Mesenchymal stem cell (in vitro differentiated cells and primary cell): ENCODE measurements at regions not wholly inside any gene's neighbourhood (a gene's known extent, or its start where the extent isn't known, plus 50 kb on each side); places are given as distances from the start of the nearest gene placed in this dataset.
"Not testable (repeated sequence)": the region's sequence is repeated elsewhere in the genome, so short reads cannot be mapped to it uniquely, and the experiment has no call there.

Experiments used
- DNase-seq: peaks from one replicate; pipeline ENCODE4 v3.0.0-alpha.2; 2013
- H2AFZ ChIP-seq: one replicate; pipeline ENCODE4 v1.6.1; 2013; ENCODE audit warnings: low read depth, mild to moderate bottlenecking, control low read depth, inconsistent platforms, low read length, moderate library complexity
- H2AK5ac ChIP-seq: 2 replicates; pipeline ENCODE4 v1.6.1; 2013; ENCODE audit warnings: low read length, moderate library complexity, mild to moderate bottlenecking, inconsistent platforms; ENCODE audit not compliant: severe bottlenecking
- H2BK120ac ChIP-seq: one replicate; pipeline ENCODE4 v1.6.1; 2013; ENCODE audit warnings: low read depth, mild to moderate bottlenecking, inconsistent platforms, low read length, moderate library complexity
- H2BK12ac ChIP-seq, 2 experiments: one replicate each; pipeline ENCODE4 v1.6.1; 2013; ENCODE audit warnings: inconsistent platforms in 2 of 2, low read length in 2 of 2, mild to moderate bottlenecking in 2 of 2, moderate library complexity in 2 of 2, control low read depth in 1 of 2
- H2BK15ac ChIP-seq: one replicate; pipeline ENCODE4 v1.6.1; 2013; ENCODE audit warnings: mild to moderate bottlenecking, low read depth, inconsistent platforms; ENCODE audit not compliant: poor library complexity, severe bottlenecking
- H2BK5ac ChIP-seq: 2 replicates; pipeline ENCODE4 v1.6.1; 2013; ENCODE audit warnings: low read depth, mild to moderate bottlenecking, low read length, control low read depth, inconsistent platforms; ENCODE audit not compliant: poor library complexity, severe bottlenecking
- H3K14ac ChIP-seq, 2 experiments: one replicate each; pipeline ENCODE4 v1.6.1; 2013; ENCODE audit warnings: inconsistent platforms in 2 of 2, low read length in 2 of 2, control low read depth in 1 of 2, mild to moderate bottlenecking in 1 of 2, moderate library complexity in 1 of 2
- H3K18ac ChIP-seq, 2 experiments: one replicate each; pipeline ENCODE4 v1.6.1; 2013; ENCODE audit warnings: inconsistent platforms in 2 of 2, low read length in 2 of 2, control low read depth in 1 of 2, low read depth in 1 of 2, mild to moderate bottlenecking in 1 of 2
- H3K23ac ChIP-seq, 2 experiments: one replicate each; pipeline ENCODE4 v1.6.1; 2013; ENCODE audit warnings: inconsistent platforms in 2 of 2, low read length in 2 of 2, mild to moderate bottlenecking in 2 of 2, moderate library complexity in 2 of 2, control low read depth in 1 of 2
- H3K27ac ChIP-seq: 2 replicates; pipeline ENCODE4 v1.5.1; 2013; ENCODE audit warnings: mild to moderate bottlenecking, moderate library complexity, low read length, control low read depth, inconsistent platforms; ENCODE audit not compliant: poor library complexity, severe bottlenecking
- H3K27me3 ChIP-seq, 2 experiments: 2 replicates each; pipeline versions ENCODE4 v1.6.1 to v1.7.0; 2013; ENCODE audit warnings: low read length in 2 of 2, mild to moderate bottlenecking in 2 of 2, moderate library complexity in 2 of 2, control low read depth in 1 of 2, inconsistent platforms in 1 of 2; ENCODE audit not compliant: control insufficient read depth in 1 of 2, insufficient read depth in 1 of 2
- H3K36me3 ChIP-seq, 2 experiments: 2 replicates each; pipeline versions ENCODE4 v1.6.1 to v1.7.0; 2013; ENCODE audit warnings: low read length in 2 of 2, control low read depth in 1 of 2, inconsistent platforms in 1 of 2, low read depth in 1 of 2, mild to moderate bottlenecking in 1 of 2; ENCODE audit not compliant: insufficient read depth in 2 of 2, control insufficient read depth in 1 of 2
- H3K4ac ChIP-seq, 2 experiments: one replicate each; pipeline ENCODE4 v1.6.1; 2013; ENCODE audit warnings: inconsistent platforms in 2 of 2, low read length in 2 of 2, mild to moderate bottlenecking in 2 of 2, moderate library complexity in 2 of 2, control low read depth in 1 of 2, low read depth in 1 of 2
- H3K4me1 ChIP-seq: 2 replicates; pipeline ENCODE4 v1.6.1; 2013; ENCODE audit warnings: low read depth, low read length, control low read depth; ENCODE audit not compliant: control insufficient read depth, insufficient read depth
- H3K4me2 ChIP-seq: 2 replicates; pipeline ENCODE4 v1.6.1; 2013; ENCODE audit warnings: low read length, mild to moderate bottlenecking, inconsistent platforms; ENCODE audit not compliant: poor library complexity, severe bottlenecking
- H3K4me3 ChIP-seq, 2 experiments: 2 replicates each; pipeline versions ENCODE4 v1.5.1 to v1.7.0; 2013; ENCODE audit warnings: low read length in 2 of 2, mild to moderate bottlenecking in 2 of 2, control low read depth in 1 of 2, low read depth in 1 of 2; ENCODE audit not compliant: insufficient read depth in 1 of 2
- H3K79me1 ChIP-seq: replicated peaks from 2 replicates; pipeline ENCODE4 v1.6.1; 2013; ENCODE audit warnings: mild to moderate bottlenecking, control low read depth, low read length, inconsistent platforms; ENCODE audit not compliant: poor library complexity, severe bottlenecking
- H3K9ac ChIP-seq: 2 replicates; pipeline ENCODE4 v1.7.0; 2013; ENCODE audit warnings: mild to moderate bottlenecking, low read length, moderate library complexity
- H3K9me3 ChIP-seq: 2 replicates; pipeline ENCODE4 v1.7.0; 2013; ENCODE audit warnings: mild to moderate bottlenecking, low read length; ENCODE audit not compliant: control insufficient read depth
- H4K8ac ChIP-seq: one replicate; pipeline ENCODE4 v1.6.1; 2013; ENCODE audit warnings: inconsistent platforms, mild to moderate bottlenecking, low read length, moderate library complexity
- H4K91ac ChIP-seq: one replicate; pipeline ENCODE4 v1.6.1; 2013; ENCODE audit warnings: mild to moderate bottlenecking, low read length, inconsistent platforms
- WGBS: methylation state at CpG from one replicate; pipeline ENCODE4 v1.1.7; 2013; ENCODE audit warnings: mixed read lengths; 5-methylcytosine and 5-hydroxymethylcytosine counted together

GRCh38 chrX:46186811-46187106 is 358.5 kb downstream of the ZNF674 start:
- H3K23ac ChIP-seq, H3K4me3 ChIP-seq, H3K4me1 ChIP-seq, H2BK5ac ChIP-seq, H2BK15ac ChIP-seq, H2AFZ ChIP-seq, H3K14ac ChIP-seq, H3K79me1 ChIP-seq, H2BK12ac ChIP-seq, H4K8ac ChIP-seq, H3K9me3 ChIP-seq, DNase-seq, H2AK5ac ChIP-seq, H3K18ac ChIP-seq, H3K9ac ChIP-seq, H4K91ac ChIP-seq, H3K27ac ChIP-seq, H3K4ac ChIP-seq, H3K4me2 ChIP-seq, H2BK120ac ChIP-seq, H3K36me3 ChIP-seq: not testable (repeated sequence)
- H3K27me3 ChIP-seq = peaks cover 0 to 40% of the 10 kb centered on the region in 2 experiments
- WGBS = 88% methylated on average over 2 of the region's 2 CpGs

GRCh38 chrX:46185923-46186810 is 359.1 kb downstream of the ZNF674 start:
- Histone ChIP-seq H3K27ac (no peak overlapping the region), H2BK12ac (no peak overlapping the region), H2AFZ (no peak overlapping the region), H2BK120ac (no peak overlapping the region), H3K23ac (no peak overlapping the region), H4K91ac (no peak overlapping the region), H3K4me2 (no peak overlapping the region), H2BK5ac (no peak overlapping the region), H3K27me3 (peaks cover 0 to 34% of the 10 kb centered on the region in 2 experiments), H3K18ac (no peak overlapping the region), H3K9me3 (no peaks in the 10 kb centered on the region), H3K36me3 (no peaks in the 10 kb centered on the region), H2AK5ac (no peak overlapping the region), H4K8ac (no peak overlapping the region), H3K4me3 (no peak overlapping the region), H3K79me1 (no peaks in the 10 kb centered on the region), H3K9ac (no peak overlapping the region), H2BK15ac (no peak overlapping the region), H3K14ac (no peak overlapping the region), H3K4ac (no peak overlapping the region), H3K4me1 (no peaks in the 10 kb centered on the region)
- no peak for DNase-seq
- WGBS = 95% methylated on average over 2 of the region's 7 CpGs

- Histone ChIP-seq H2BK15ac (no peak overlapping the region), H3K23ac (no peak overlapping the region), H4K8ac (no peak overlapping the region), H3K18ac (no peak overlapping the region), H3K4ac (no peak overlapping the region), H2BK12ac (no peak overlapping the region), H2BK5ac (no peak overlapping the region), H3K4me3 (no peak overlapping the region), H4K91ac (no peak overlapping the region), H3K4me1 (no peaks in the 10 kb centered on the region), H3K4me2 (no peak overlapping the region), H2BK120ac (no peak overlapping the region), H2AK5ac (no peak overlapping the region), H3K79me1 (no peaks in the 10 kb centered on the region), H2AFZ (no peak overlapping the region), H3K9ac (no peak overlapping the region), H3K36me3 (no peaks in the 10 kb centered on the region), H3K14ac (no peak overlapping the region), H3K9me3 (no peaks in the 10 kb centered on the region), H3K27ac (no peak overlapping the region), H3K27me3 (peaks cover 0 to 21% of the 10 kb centered on the region in 2 experiments)
- no CpG with 5 or more reads among the region's 2 CpGs for WGBS
- DNase-seq = no peak
Observed at GRCh38 chrX:46184749-46185148, 360.5 kb downstream of the ZNF674 start.

- Histone ChIP-seq H2BK15ac (no peak overlapping the region), H3K9me3 (no peaks in the 10 kb centered on the region), H2BK5ac (peak overlapping the region; percentile 69), H3K27me3 (peaks cover 0 to 8% of the 10 kb centered on the region in 2 experiments), H2BK12ac (no peak overlapping the region), H3K18ac (no peak overlapping the region), H3K23ac (no peak overlapping the region), H2BK120ac (no peak overlapping the region), H2AFZ (no peak overlapping the region), H4K8ac (no peak overlapping the region), H3K79me1 (no peaks in the 10 kb centered on the region), H3K14ac (no peak overlapping the region), H3K36me3 (no peaks in the 10 kb centered on the region), H3K4ac (no peak overlapping the region), H3K4me3 (no peak overlapping the region), H2AK5ac (no peak overlapping the region), H4K91ac (no peak overlapping the region), H3K27ac (peak overlapping the region; percentile 54), H3K9ac (no peak overlapping the region), H3K4me1 (no peaks in the 10 kb centered on the region), H3K4me2 (no peak overlapping the region)
- 44% methylated on average over 1 of the region's 3 CpGs for WGBS
- DNase-seq = peak; percentile 60
Observed at GRCh38 chrX:46180258-46180687, 364.9 kb downstream of the ZNF674 start.
